HCT116 (cell line): ENCODE measurements at regions not wholly inside any gene's neighbourhood (a gene's known extent, or its start where the extent isn't known, plus 50 kb on each side); places are given as distances from the start of the nearest gene placed in this dataset.

Experiments
- CEBPB ChIP-seq: IDR thresholded peaks from 2 replicates; pipeline ENCODE4 v1.6.1; 2012; ENCODE audit warnings: low read depth
- EZH2 ChIP-seq: fragments of 200-600 bp; sonication (generic); IDR thresholded peaks from 2 replicates; pipeline ENCODE4 v1.6.1; 2017; ENCODE audit warnings: antibody characterized with exemption, mixed run types
- POLR2A ChIP-seq: IDR thresholded peaks from 2 replicates; pipeline ENCODE4 v1.7.0; 2011; ENCODE audit warnings: borderline replicate concordance; ENCODE audit not compliant: insufficient read depth, insufficient read length; ENCODE audit errors: extremely low read depth
- POLR2AphosphoS5 ChIP-seq: IDR thresholded peaks from 2 replicates; pipeline ENCODE4 v1.6.1; 2011; ENCODE audit warnings: mild to moderate bottlenecking, low read depth, low read length, moderate library complexity
- RAD21 ChIP-seq: IDR thresholded peaks from 2 replicates; pipeline ENCODE4 v1.6.1; 2012; ENCODE audit warnings: low read depth, mild to moderate bottlenecking
- REST ChIP-seq: IDR thresholded peaks from 2 replicates; pipeline ENCODE4 v1.6.1; 2012; ENCODE audit warnings: low read depth
- SIN3A ChIP-seq: IDR thresholded peaks from 2 replicates; pipeline ENCODE4 v1.6.1; 2012; ENCODE audit warnings: low read depth
- SRF ChIP-seq: IDR thresholded peaks from 2 replicates; pipeline ENCODE4 v1.6.1; 2012; ENCODE audit warnings: low read depth
- YY1 ChIP-seq: IDR thresholded peaks from 2 replicates; pipeline ENCODE4 v1.6.1; 2011; ENCODE audit warnings: low read length, low read depth, moderate library complexity, mild to moderate bottlenecking; ENCODE audit not compliant: insufficient replicate concordance; ENCODE audit errors: extremely low read depth
- ZFX ChIP-seq: fragments of 450-650 bp; IDR thresholded peaks from 2 replicates; pipeline ENCODE4 v1.6.1; 2017
- TF ChIP-seq, protein P1 (sequence below), 3 experiments: fragments of 200-600 bp in 1 of 3; sonication (generic) in 1 of 3; IDR thresholded peaks in 2 of 3; conservative IDR thresholded peaks in 1 of 3; 2 replicates each; pipeline ENCODE4 v1.5.1; 2012 to 2017; ENCODE audit warnings: low read depth in 2 of 3, low read length in 2 of 3, antibody characterized with exemption in 1 of 3, borderline replicate concordance in 1 of 3, control low read depth in 1 of 3, mild to moderate bottlenecking in 1 of 3, mixed read lengths in 1 of 3, mixed run types in 1 of 3, moderate library complexity in 1 of 3; ENCODE audit not compliant: insufficient read depth in 1 of 3
- TF ChIP-seq, protein P2 (sequence below): IDR thresholded peaks from 2 replicates; pipeline ENCODE4 v1.6.1; 2012
- TF ChIP-seq, protein P3 (sequence below): IDR thresholded peaks from 2 replicates; pipeline ENCODE4 v1.6.1; 2012

- TF ChIP-seq POLR2AphosphoS5 (no peak), SIN3A (no peak), EZH2 (no peak), CEBPB (no peak), POLR2A (no peak), YY1 (no peak), RAD21 (no peak), ZFX (no peak), REST (no peak), SRF (no peak)
- TF ChIP-seq, protein P1, sequence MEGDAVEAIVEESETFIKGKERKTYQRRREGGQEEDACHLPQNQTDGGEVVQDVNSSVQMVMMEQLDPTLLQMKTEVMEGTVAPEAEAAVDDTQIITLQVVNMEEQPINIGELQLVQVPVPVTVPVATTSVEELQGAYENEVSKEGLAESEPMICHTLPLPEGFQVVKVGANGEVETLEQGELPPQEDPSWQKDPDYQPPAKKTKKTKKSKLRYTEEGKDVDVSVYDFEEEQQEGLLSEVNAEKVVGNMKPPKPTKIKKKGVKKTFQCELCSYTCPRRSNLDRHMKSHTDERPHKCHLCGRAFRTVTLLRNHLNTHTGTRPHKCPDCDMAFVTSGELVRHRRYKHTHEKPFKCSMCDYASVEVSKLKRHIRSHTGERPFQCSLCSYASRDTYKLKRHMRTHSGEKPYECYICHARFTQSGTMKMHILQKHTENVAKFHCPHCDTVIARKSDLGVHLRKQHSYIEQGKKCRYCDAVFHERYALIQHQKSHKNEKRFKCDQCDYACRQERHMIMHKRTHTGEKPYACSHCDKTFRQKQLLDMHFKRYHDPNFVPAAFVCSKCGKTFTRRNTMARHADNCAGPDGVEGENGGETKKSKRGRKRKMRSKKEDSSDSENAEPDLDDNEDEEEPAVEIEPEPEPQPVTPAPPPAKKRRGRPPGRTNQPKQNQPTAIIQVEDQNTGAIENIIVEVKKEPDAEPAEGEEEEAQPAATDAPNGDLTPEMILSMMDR (IDR thresholded peaks at IDR 0.05 in 2 of 3, conservative IDR thresholded peaks at IDR 0.05 in 1 of 3; ENCODE audit: borderline replicate concordance in 1 of 3, insufficient read depth in 1 of 3, low read depth in 2 of 3, low read length in 2 of 3) = no peak
- TF ChIP-seq, protein P2, sequence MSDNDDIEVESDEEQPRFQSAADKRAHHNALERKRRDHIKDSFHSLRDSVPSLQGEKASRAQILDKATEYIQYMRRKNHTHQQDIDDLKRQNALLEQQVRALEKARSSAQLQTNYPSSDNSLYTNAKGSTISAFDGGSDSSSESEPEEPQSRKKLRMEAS = no peak
- TF ChIP-seq, protein P3, sequence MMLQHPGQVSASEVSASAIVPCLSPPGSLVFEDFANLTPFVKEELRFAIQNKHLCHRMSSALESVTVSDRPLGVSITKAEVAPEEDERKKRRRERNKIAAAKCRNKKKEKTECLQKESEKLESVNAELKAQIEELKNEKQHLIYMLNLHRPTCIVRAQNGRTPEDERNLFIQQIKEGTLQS = no peak
These were observed 66.5 kb upstream of the SKOR2 start for GRCh38 chr18:47317824-47318508.
